ENCODE measurements at regions not wholly inside any gene's neighbourhood (a gene's known extent, or its start where the extent isn't known, plus 50 kb on each side); places are given as distances from the start of the nearest gene placed in this dataset.

DNA sequence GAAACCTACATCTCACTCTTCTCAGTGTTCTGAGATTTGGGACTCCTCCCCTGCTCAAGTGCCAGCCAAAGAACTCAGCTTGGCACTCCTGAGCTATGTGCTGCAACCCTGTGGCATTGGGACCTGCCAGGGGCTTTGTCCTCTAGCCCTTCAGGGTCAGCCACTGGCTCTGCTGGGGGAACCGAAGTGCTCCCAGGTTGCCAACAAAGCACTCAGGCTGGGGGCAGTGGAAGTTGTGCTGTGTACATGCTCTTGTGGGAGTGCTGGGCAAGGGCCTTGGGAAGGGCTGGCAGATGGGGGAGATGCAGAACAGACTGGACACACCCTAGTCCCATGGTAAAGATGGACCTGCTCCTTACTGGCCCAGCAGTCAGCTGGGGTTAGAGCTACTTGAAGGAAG, 498.6 kb downstream of the CAAP1 start:
- no peak for DNase-seq (ENCODE audit: low read depth, low spot score)

DNA sequence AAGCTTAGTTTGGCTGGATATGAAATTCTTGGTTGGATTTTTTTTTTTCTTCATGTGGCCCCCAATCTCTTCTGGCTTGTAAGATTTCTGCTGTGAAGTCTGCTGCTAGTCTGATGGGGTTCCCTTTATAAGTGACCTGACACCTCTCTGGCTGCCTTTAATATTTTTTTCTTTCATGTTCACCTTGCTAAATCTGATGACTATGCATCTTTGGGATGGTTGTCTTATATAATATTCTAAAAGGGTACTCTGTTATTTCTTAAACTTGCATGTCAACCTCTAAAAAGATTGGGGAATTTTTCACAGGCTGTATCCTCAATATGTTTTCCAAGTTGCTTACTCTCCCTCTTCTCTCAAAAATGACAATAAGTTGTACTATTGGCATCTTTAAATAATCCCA, 500.0 kb downstream of the CAAP1 start:
- DNase-seq (ENCODE audit: low read depth, low spot score), result no peak

DNA sequence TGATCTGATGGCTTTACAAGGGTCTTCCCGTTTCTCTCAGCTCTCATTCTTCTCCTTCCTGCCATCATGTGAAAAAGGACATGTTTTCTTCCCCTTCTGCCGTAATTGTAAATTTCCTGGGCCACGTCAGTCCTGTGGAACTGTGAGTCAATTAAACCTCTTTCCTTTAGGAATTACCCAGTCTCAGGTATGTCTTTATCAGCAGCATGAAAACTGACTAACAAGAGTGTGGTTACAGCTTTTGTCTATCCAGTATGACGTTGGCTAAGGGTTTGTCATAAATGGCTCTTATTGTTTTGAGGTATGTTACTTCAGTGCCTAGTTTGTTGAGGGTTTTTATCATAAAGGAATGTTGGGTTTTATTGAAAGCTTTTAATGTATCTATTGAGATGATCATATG, 501.6 kb downstream of the CAAP1 start:
- no peak for DNase-seq (ENCODE audit: low read depth, low spot score)

DNA sequence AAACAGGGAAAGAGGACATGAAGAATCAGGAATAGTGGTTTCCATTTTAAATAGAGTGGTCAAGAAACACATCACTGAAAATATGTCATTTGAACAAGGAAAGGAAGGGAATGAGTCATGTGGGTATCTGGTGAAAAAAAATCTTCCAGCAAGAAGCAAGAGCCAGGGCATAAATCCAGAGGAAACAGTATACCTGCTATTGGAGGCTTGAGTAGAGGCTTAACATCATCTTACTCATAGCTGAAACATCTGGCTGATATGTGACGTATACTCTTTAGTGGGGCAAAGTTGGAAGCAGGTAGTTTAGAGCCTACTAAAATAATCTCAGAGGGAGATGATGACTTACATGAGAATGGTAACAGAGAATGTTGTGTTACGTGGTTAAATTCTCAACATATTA, 517.2 kb downstream of the CAAP1 start:
- DNase-seq (ENCODE audit: low read depth, low spot score), result no peak

DNA sequence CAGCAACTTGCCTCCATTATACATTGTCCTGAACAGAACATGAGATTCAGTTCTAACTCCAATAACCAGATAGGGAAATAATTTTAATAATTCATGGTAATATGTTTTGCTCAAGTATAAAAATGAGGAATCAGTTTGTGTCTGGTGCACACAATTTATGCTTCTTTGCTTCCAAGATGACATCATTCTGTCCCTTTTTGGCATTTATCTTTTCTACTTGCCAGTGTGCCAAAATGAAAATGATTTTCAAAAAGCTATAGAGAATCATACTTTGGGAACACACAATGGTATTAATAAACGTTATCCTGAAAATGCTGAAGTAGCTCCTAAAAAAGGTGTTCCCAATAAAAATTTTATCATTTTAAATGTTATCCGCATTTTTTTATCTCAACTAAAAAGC, 519.0 kb downstream of the CAAP1 start:
- DNase-seq (ENCODE audit: low read depth, low spot score), result no peak

DNA sequence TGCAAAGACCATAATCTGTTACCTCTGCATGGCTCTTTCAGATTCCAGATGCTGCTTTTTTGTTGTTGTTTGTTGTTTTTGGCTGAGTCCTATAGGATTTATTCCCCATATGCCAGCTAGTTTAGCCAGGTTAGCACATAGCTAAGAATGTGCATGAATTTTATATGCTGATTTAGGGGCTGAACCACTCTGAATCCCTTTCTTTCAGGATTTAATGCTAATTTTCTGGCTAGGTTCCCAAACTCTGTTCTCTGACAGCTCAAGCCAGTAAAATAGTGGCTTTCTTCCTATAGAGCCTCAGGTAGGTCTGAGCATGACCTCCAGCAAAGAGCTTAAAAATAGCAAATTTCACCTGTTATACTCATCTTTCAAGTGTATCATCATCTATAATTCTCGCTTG, 521.4 kb downstream of the CAAP1 start:
- DNase-seq (ENCODE audit: low read depth, low spot score), result no peak

DNA sequence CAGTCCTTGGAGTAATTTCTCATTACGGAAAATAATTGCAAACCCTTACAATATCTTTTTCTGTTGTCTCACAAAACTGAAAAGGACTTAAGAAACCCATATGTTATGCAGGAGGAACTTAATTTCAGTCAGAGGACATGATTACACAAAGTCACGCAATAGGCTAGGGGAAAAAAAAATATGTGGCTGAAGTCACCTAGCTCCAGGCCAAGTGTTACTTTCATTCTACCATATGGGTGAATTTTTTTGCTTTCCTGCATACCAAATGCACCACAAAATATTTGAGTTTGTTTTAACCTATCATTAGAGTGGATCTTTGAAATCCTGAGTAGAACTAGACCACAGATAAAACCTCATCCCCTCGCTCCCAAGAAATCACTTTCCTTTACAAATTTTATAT, 523.5 kb downstream of the CAAP1 start:
- DNase-seq (ENCODE audit: low read depth, low spot score), result no peak

DNA sequence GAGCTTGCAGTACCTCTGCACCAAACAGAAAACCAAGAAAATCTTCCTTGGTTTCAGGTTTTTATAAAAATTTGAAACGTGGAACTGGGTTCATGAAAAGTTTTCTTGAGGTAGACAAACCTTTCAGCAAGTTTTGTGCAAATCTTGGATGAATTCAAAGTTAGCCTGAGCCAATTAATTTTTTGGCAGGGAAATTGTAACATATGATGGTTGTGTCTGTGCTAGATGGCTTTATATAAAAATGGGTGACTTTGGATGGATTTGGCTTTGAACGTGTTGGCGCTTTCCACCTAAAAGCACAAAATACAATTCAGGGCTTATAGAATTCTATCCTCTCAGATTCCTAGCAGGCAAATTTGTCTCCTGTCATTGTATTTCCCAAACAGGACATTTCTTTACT, 524.4 kb downstream of the CAAP1 start:
- DNase-seq (ENCODE audit: low read depth, low spot score), result no peak

DNA sequence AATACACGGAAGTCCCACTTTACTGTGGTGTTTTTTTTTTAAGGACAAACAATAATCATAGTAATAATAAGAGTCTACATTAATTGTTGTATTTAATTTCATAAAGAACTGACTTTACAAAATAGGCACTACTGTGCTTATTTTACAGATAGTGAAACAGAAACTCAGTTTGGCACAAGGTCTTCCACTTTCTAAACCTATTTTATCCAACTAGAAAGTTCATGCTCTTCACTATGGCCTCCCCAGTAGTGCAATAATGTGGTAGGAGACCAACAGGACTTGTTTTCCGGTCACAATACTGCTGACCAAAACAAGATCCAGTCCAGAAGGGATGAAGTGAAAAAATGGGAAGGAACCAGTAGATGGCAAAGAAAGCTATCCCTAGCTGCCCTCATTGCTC, 531.6 kb downstream of the CAAP1 start:
- DNase-seq (ENCODE audit: low read depth, low spot score), result no peak

DNA sequence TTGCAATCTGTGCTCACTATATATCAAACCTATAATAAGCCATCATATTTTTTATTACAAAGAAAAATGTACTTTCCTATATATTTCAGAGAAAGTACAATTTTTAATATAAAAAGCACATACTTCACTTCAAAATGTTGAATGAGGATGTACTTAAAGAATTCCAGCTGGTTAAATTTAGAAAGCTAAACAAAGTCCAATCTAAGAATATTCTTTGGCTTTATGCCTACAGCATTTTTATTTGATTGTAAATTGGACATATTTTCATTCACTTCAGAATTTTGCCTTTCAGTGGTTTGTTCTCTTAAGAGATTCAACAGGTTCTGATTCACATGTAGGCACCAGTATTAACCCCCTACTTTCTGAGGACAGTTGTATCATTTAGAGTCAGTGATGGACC, 533.8 kb downstream of the CAAP1 start:
- no peak for DNase-seq (ENCODE audit: low read depth, low spot score)

DNA sequence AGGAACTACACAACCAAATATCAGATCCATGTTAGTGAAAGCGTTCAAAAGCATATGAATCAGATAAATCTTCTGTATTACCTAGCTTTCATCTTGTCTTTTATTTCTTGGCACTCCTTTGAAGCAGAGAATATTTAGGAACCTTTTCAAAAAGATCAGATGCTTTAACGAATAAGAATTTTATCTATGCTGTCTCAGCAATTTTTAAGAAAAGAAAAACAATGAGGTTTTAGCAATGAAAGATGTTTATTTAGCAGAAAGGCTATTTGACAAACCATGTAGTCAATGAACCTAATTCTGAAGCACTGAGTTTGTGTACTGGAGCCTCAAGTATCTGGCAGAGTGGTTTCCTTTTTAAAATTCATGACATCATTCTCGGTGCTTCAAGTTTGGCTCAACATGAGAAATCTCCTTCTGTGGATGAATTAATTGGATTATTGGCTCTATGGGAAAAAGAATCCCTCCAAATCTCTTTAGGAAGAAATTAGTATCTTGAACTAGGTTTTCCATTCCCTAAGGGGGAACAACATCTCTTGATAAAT, 534.7 kb downstream of the CAAP1 start:
- no peak for DNase-seq (ENCODE audit: low read depth, low spot score)

DNA sequence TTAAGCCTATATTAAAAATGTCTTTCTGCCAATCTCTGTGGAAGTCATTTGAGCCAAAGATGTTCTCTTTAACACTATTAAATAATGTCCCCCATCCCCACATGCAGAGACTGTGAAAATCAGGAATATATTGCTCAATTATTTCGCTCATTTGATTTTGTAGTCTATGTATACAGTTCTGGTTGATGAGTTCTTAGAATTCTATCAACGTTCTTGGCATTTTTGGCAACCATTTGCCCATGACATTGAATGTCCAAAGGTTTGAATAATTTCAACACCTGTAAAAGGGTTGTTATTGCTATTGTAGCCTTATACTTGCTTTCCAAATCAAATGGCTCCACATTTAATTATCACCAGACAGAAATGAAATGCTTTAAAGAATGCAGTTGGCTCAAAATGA, 536.1 kb downstream of the CAAP1 start:
- DNase-seq (ENCODE audit: low read depth, low spot score), result no peak

DNA sequence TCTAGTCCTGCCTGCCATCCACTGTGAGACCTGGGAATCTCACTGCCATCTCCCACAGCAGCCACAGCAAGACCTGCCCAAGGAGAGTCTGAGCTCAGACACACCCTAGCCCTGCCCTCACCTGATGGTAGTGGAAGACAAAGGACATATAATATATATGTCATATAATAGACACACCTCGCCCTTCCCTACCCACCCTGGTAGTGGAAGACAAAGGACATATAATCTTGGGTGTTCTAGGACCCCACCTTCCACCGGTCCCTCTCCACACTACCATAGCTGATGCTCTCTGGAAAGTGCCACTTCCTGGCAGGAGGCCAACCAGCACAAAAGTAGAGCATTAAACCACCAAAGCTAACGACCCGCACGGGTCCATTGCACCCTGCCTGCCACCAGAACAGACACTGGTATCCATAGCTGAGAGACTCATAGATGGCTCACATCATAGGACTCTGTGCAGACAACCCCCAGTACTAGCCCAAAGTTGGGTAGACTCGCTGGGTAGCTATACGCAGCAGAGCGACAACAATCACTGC, 545.6 kb downstream of the CAAP1 start:
- DNase-seq (ENCODE audit: low read depth, low spot score), result no peak

DNA sequence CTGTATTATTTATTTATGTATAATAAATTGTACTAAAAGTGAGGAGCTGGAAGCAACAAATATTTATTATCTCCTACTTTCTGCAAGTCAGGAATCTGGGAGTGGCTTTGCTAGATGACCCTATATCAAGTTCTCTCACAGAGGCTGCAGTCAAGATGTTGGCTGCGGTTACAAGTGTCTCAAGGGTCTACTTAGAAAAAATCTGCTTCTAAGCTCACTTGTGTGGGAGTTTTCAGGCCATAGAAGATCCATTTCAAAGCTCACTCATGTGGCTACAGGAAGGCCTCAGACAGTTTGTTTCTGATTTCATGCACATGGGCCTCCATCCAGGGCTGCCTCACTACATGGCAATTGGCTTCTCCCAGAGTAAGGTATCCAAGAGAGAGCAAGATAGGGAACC, 551.1 kb downstream of the CAAP1 start:
- no peak for DNase-seq (ENCODE audit: low read depth, low spot score)

DNA sequence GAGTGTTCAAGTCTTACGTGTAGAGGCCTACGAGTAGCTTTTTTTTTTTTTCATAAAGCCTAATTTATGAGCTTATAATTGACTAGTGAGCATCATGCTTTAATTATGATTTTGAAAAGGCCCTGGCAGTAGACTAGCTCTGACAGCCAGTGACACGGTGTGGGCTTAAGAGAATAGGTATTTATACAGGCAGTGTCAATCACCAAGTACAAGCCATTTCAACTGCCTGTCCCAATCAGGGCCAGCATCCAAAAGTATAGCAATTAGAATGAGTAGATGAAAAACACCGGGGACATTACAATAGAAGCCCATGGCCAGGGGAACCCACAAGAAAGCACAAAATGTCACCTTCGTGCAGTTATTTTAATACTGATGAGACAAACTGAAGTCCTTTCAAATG, 552.8 kb downstream of the CAAP1 start:
- DNase-seq (ENCODE audit: low read depth, low spot score), result no peak

DNA sequence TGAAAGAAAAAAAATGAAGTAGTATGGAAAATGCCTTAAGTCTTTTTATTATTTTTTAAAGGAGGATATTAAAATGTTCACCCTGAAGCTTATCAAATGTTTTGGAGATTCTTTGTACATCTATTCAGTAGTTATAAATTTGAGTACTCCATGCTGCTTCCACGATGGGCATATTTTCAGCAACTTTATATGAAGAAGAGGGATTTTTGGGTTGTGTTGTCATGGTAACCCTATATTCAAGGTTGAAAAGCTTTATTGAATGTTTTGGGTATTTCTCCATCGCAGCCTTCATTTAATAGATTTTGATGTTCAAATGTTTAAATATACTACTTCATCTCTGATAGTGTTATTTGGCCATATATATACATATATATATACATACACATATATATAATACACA, 557.5 kb downstream of the CAAP1 start:
- no peak for DNase-seq (ENCODE audit: low read depth, low spot score)

DNA sequence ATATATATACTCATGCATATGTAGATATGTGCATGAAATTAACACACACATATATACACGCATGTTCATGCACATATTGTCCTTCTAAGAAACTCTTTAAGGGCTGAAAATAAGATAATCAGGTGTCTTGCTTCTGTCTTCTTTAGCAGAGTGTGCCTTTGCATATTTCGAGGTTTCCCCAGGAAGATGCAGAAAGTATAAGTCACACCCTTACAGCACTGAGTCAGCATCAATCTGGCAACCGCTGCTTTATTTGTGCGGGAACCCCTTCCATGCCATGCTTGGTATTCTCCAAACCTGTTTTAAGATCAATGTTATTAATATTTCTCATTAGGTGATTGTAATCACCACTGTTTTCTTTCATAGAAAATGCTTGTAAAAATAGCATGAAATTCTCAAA, 557.9 kb downstream of the CAAP1 start:
- DNase-seq (ENCODE audit: low read depth, low spot score), result no peak

DNA sequence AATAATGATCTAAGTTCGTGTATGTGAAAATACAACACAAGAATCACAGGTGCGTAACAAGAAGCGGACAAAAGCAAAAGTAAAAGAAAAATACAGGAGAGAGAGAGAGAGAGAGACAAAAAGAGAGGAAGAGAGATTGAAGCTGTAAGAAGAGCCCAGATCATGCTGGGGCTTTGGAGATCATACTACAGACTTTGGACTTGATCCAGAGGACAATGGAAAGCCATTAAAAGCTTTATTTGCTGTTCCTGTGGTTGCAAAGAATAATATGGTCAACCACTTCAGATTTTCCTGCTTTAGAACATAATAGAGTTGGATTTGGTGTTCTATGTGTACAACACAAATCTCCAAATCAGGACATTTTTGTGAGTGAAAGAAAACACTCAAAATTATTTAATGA, 561.4 kb downstream of the CAAP1 start:
- DNase-seq (ENCODE audit: low read depth, low spot score), result no peak

DNA sequence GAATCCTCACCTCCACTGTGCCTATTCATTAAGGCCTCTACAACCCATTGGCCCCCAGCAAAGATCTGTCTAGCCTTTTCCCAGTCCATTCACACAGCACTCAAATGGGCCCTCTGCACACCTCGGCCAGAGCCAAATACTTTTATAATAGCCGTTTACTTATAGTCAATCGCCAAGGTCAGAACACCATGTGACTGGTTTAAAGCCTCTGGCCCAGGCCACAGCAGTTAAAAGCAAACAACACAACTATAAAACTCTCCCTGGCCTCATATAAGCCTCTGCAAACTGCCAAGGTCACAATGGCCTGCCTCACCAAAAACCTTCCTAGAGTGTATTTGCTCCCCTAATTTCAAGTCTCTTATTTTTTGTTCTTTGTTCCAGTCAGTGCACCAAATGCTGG, 562.6 kb downstream of the CAAP1 start:
- no peak for DNase-seq (ENCODE audit: low read depth, low spot score)

DNA sequence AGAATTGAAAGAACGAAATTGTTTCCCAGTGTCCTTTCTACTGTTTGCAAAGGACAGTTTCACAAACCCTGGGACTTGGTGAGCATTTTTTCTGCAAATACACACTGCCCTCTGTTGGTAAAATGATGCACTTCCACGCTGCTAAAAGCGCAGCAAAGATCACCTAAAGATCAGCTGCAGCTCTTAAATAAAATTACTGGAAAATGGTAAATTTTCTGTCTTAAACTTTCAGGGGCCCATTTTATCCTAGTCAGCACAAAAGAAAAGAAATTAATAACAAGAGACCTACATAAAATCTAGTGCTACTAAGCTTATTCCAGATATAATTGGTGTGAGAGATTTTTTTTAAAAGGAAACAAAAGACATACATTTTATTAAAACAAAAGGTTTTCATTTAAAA, 566.0 kb downstream of the CAAP1 start:
- peak; percentile 69 for DNase-seq (ENCODE audit: low read depth, low spot score)

DNA sequence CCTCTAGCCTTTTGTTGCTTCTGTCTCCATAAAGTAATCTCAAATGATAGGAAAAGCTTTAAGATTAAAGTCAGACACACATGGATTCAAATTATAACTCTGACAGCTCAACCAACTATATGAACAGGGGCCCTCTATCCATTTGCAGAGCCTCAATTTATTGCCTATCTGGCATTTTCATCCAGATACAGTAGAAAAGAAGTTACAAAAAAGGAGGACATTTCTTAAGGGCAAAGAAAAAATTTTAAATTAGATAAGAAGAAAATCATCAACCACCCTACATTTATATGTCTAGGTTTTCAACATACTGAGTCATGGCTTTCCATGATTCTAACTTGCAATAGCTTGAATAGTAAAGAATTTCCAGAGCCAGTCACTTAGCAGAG, 567.2 kb downstream of the CAAP1 start:
- no peak for DNase-seq (ENCODE audit: low read depth, low spot score)

DNA sequence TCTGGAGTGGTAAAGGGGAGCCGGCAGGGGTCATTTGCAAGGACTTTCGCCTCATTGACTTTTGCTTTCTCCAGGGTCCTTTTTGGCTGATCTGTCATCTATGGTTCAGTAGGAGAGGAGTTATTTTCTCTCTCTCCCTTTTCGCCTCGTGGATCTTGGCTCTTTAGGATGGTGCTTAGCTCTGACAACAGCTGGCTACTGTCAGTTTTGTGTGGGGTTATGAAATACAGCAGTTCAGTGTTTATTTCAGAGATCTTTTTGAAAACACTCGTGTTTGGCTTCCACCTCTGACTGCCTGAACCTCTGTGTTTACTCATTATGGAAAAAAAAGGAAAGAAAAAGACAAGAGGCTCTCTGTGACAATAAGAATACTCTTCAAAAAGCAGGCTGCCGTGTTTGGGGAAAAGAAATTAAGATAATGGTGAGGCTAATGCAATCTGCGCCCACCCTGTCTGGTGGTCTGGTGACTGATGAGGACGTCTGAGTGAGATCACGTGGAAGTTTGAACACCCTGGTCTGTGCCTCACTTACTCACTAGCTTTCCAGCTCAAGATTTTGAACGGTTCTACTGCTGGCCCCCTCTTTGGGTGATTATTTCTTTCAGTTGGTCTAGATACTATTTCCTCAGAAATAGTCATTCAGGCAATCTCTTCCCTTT, 567.7 kb downstream of the CAAP1 start:
- no peak for DNase-seq (ENCODE audit: low read depth, low spot score)

DNA sequence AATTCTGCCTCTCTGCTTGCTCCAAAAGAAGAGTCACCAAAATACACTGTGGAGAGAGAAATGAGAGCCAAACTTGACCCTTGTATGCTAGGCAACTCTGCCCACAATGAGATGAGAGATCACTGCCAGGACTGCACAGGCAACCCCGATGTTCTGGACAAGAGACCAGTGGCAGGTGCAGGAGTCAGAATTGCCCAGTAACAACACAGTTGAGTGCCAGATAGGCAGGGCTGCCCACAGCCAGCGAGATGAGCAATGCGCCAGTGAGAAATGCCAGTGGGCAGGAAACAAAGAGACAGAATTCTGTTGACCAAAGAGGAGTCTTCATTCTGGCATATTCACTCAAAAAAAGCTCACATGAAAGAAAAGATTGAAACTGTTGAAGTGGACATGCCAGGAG, 570.7 kb downstream of the CAAP1 start:
- no peak for DNase-seq (ENCODE audit: low read depth, low spot score)

DNA sequence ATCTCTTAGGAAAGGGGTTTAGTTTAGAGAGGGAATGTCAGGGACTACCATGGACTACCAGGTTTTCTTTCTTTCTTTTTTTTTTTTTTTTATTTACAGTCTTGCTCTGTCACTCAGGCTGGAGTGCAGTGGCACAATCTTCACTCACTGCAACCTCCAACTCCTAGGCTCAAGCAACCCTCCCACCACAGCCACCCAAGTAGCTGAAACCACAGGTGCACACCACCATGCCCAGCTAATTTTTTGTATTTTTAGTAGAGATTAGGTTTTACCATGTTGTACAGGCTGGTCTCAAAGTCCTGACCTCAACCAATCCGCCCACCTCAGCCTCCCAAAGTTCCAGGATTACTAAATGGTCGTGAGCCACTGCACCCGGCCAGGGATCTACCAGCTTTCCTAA, 572.7 kb downstream of the CAAP1 start:
- no peak for DNase-seq (ENCODE audit: low read depth, low spot score)

Data from ELF-1 (cell line).